GM19455 (cell line): ENCODE measurements at regions not wholly inside any gene's neighbourhood (a gene's known extent, or its start where the extent isn't known, plus 50 kb on each side); places are given as distances from the start of the nearest gene placed in this dataset.
"Not testable (repeated sequence)": the region's sequence is repeated elsewhere in the genome, so short reads cannot be mapped to it uniquely, and the experiment has no call there.

Experiments
- ATAC-seq: cut with Tn5 transposase; IDR thresholded peaks from one replicate; pipeline ENCODE4 v1.9.1; 2021; ENCODE audit not compliant: unreplicated experiment

DNA sequence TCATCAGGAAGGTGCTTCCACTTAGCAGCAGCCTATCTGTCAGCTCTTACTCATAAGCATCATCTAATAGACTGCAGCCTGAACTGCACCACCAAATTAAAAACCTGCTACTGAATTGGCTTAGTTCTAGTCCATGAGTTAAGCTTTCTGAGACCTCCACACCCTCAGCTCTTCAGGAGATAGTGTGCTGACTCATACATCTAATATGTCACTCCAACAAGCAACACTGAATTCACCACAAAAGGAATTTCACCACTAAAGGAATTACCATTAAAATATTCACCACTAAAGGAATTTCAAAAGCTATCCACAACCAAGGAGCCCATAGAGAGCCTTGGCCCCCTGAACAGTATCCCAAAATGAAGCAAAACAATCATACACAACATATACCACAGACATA is 418.5 kb upstream of the RORB start:
- no peak for ATAC-seq

DNA sequence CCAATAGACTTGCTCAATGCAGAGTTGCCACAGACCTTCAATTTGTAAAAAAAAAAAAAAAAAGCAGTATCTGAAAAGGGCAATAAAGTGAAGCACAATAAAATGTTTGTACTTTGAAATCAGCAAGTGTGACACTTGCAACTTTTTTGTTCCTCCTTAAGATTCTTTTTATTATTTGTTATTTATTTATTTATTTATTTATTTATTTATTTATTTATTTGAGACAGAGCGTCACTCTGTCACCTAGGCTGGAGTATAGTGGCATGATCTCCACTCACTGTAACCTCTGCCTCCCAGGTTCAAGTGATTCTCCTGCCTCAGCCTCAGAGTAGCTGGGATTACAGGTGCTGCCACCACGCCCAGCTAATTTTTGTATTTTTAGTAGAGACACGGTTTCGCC is 416.5 kb upstream of the RORB start:
- ATAC-seq: not testable (repeated sequence)

DNA sequence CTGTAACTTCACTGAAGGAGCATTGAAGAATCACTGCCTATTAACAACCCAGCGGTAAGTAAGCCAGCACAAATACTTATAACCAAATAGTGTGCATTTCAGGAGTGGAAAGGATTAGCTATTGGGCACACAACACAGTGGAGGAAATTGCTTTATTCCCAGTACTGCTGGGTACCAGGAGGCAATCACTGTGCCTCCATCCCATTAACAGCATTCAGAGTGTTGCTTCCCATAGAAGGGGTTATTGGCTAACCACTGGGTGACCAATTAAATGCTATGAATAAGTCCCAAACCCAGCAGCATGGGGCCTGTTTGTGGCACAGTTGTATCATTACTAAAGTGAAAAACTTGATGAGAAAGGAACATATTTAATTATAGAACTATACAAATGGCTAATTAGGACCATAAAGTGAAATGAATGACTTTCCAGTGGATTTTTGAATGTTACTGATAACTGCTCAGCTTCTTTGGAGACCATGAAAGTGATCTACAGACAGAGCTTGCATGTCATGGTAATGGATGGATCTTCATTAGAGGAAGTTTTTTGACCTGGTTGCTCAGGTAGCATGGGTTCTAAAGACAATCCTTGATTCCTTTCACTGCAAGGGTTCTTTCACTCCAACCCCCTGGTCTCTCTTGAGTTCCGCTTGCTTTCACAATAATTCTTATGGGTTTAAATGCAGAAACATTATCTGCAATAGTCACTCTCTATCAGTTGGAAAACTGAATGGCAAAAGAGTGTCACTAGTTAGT is 413.3 kb upstream of the RORB start:
- no peak for ATAC-seq

DNA sequence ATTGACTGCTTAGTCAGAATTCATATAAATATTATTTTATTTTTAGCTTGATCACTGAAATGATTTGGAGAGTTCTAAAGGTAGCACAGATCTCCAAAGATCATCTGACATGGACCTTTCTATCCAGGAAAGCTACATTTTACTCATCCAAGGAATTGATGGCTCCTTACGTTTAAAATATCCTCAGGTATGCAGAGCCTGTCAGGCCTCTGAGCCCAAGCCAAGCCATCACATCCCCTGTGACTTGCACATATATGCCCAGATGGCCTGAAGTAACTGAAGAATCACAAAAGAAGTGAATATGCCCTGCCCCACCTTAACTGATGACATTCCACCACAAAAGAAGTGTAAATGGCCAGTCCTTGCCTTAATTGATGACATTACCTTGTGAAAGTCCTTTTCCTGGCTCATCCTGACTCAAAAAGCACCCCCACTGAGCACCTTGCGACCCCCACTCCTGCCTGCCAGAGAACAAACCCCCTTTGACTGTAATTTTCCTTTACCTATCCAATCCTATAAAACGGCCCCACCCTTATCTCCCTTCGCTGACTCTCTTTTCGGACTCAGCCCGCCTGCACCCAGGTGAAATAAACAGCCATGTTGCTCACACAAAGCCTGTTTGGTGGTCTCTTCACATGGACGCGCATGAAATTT is 411.6 kb upstream of the RORB start:
- not testable (repeated sequence) for ATAC-seq

DNA sequence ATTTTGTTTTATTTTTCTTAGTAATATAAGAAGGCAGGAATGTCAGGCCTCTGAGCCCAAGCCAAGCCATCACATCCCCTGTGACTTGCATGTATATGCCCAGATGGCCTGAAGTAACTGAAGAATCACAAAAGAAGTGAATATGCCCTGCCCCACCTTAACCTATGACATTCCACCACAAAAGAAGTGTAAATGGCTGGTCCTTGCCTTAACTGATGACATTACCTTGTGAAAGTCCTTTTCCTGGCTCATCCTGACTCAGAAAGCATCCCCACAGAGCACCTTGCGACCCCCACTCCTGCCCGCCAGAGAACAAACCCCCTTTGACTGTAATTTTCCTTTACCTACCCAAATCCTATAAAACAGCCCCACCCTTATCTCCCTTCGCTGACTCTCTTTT is 406.2 kb upstream of the RORB start:
- ATAC-seq: not testable (repeated sequence)

DNA sequence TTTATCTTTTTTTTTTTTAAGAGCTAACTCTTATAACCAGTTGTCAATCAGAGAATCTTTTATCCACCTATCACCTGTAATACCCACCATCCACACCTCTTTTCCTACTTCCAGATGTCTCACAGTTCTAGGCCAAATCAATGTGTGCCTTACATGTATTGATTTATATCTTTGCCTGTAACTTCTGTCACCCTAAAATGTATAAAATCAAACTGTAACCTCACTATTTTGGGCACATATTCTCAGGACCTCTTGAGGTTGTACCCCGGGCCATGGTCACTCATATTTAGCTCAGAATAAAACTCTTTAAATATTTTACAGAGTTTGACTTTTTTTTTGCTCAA is 404.7 kb upstream of the RORB start:
- ATAC-seq: no peak

DNA sequence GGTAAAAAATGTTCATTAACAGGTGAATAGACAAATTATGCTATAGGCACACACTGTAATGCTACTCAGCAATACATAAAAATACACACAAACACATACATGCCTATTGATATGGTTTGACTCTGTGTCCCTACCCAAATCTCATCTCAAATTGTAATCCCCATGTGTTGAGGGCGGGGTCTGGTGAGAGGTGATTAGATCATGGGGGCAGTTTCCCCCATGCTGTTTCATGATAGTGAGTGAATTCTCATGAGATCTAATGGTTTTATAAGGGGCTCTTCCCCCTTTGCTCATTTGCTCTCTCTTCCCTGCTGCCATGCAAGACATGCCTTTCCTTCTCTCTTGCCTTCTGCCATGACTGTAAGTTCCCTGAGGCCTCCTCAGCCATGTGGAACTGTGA is 403.1 kb upstream of the RORB start:
- not testable (repeated sequence) for ATAC-seq

DNA sequence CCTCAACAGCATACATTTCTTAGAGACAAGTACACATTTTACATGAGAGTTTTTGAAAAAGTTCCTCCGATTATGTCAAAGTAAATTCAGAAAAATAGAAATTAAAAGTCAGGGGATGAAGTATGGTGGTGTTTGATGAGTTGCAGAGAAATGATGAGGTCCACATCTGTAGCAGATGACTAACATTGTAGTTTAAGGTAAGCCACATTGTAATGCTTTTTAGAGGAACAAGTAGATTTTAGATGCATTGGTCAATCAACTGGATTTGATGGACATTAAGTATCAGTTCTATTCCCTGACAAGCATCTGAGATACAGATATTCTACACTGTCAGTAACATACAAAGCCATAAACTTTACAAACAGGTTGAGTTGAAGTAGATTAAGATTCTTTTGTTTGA is 402.4 kb upstream of the RORB start:
- no peak for ATAC-seq

DNA sequence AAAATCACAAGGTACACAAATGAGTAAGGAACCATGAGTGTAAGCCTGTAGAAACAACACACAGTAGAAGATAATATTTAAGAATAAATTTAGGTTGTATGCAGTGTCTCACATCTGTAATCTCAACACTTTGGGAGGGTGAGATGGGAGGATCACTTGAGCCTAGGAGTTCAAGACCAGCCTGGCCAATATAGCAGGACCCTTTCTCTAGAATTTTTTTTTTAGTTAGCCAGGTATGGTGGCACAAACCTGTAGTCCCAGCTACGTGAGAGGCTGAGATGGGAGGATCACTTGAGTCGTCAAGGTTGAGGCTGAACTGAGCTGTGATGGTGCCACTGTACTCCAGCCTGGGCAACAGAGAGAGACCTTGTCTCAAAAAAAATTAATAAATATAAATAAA is 401.2 kb upstream of the RORB start:
- no peak for ATAC-seq

DNA sequence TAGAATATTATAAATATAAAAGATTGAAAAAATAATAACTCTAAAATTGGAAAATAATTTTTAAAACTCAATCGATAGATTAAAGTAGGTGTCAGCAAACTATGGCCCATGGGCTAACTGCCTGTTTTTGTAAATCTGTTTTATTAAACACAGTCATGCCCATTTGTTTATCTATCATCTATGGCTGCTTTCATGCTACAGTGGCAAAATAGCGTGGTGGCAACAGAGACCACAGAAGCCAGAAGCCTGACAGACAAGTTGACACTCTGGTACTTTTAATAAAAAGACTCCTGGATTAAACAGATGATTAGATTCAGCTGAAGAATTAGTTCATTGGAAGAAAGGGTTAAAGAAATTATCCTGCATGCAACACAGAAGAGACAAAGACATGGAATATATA is 400.7 kb upstream of the RORB start:
- ATAC-seq: no peak

DNA sequence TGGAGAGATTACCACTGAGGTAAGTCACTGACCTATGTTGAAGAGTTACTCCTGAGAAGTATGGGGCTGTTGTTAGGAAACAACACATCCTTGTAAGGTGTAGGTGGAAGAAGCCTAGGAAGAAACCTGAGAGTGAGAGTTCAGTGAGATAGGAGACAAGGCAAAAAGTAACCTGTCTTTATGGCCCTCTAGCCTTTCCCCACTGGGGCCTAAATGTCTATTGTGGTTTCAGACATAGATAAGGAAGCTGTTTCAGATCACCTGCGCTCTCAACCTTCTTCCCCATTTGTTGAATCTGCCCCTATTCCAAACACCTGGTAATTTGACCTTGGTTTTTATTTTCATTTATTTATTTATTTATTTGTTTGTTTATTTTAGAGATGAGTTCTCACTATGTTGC is 397.1 kb upstream of the RORB start:
- ATAC-seq: no peak

DNA sequence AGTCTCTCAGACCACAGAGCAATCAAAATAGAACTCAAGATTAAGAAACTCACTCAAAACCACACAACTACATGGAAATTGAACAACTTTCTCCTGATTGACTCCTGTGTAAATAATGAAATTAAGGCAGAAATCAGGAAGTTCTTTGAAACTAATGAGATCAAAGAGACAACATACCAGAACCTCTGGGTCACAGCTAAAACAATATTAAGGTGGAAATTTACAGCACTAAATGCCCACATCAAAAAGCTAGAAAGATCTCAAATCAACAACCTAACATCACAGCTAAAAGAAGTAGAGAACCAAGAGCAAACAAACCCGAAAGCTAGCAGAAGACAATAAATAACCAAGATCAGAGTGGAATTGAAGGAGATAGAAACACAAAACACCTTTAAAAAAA is 395.0 kb upstream of the RORB start:
- not testable (repeated sequence) for ATAC-seq

DNA sequence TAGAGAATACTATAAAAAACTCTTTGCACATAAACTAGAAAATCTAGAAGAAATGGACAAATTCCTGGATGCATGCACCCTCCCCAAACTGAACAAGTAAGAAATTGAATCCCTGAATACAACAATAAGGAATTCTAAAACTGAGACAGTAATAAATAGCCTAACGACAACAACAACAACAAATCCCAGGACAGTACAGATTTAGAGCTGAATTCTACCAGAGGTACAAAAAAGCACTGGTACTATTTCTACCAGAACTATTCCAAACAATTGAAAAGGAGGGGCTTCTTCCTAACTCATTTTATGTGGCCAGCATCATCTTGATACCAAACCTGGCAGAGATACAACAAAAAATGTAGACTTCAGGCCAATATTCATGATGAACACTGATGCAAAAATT is 394.4 kb upstream of the RORB start:
- ATAC-seq: no peak

DNA sequence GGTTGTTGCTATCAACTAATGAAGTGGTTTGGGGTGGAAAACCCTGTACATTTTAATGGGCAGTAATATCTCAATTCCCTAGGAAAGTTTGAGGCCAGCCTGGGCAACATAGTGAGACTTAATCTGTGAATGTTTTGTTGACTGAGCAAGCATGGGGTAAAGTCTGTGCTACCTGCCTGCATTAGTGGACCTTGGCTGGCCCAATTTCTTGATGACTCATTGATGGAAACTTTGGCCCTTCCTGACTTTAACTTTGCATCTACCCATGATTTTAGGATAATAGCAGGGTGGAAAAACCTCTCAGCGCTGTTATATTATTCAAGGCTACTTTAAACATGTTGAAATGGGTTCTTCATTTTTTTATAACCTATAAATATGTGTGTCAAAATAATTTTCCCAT is 389.4 kb upstream of the RORB start:
- no peak for ATAC-seq

DNA sequence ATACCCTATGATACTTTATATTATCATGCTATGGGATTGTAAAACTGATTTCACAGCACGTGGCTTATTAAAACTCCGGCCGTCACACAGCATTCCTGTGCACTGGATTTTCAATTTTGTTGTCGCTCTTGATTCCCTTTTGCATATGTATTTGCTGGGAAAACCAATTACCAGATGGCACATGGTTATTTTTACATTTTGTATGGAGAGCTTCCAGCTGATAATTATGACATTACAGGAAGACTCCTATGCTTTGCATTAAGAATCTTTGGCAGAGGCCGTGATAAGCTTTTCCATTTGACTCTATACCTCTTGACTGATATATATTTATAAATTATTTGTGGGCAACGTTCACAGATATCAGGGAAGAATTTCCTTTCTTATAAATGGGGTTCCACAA is 381.2 kb upstream of the RORB start:
- ATAC-seq: no peak

DNA sequence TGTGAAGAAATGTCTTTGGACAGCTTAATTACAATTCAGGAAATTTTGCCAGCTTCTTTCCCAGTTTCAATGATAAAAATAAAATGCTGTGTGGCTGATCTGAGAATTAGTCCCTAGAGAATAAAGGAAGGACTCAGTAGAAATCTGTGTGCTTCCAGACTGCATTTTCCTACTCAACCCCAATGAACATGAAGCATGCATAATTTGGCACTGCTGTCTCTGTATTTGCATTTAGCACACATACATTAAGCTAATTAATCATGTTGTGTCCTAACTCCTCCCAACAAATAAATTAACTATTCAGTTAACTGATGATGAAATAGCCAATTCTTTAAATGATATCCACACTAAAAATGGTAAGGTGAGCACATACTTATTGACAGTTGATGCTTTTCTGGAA is 380.0 kb upstream of the RORB start:
- no peak for ATAC-seq

DNA sequence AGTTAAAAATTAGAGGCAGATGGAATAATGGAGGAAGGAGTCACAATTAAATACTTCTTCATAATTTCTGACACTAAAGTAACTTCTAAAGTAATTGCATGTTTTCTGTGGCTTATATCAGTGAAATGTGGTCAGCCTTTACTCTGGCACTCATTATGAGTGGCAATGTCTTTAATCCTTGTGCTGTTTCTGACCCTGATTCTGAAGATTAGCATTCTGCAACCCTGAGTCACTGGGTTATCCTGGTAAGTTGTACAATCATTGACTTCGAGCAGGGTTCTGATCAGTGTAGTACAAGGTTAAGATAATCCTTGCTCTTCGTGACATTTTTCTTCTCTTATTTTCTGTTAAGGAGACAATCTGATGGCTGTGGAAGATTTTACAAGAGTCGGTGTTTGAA is 379.4 kb upstream of the RORB start:
- ATAC-seq: no peak

DNA sequence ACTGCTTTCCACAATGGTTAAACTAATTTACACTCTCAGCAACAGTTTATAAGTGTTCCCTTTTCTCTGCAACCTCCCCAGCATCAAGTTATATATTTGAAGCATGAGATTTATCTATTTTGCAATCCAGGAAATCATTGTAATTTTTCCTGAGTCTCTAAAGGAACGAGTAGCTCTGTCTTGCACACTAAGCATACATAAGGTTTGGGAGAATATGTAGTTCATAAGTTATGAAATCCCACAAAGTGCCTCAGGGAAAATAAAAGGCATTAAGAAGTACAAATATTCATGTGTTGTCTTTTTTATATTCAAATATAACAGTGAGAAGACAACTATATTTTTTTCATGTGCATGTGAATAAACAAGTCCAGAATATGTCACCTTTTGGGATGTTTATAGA is 377.1 kb upstream of the RORB start:
- no peak for ATAC-seq

DNA sequence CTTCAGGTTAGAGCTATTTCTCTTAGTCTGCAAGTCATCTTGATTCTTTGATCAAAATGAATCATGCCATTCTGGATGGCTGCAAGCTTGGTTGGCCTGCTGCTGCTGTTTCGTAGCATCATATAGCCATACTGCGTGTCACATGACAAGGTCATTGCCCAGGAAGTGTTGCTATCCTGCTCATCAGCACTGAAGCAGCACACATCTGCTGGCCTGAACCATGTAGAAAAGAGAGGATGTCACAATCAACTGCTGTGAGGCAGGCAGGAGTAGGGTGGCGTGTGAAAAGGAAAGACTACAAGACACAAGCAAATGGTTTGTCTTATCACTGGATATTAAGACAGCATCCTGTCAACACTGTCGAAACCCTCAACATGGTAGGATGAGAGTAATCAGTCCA is 376.7 kb upstream of the RORB start:
- no peak for ATAC-seq

DNA sequence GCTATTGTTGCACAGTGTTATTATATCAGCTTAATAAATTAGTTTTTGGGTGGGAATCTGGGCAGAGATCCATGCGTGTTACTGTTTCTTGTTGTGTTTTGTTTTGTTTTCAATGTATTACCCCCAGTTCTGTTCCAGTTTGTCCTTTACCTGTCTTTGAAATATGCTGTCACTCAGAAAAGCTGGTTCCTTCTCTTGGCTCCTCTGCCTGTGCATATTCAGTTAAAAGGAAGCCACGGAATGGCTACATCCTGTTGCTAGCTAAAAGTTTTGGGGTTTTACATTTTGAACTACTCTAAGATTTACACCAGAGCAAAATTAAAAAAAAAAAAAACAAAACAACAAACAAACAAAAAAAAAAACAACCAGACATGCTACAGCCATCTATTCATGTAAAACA is 374.9 kb upstream of the RORB start:
- ATAC-seq: no peak

DNA sequence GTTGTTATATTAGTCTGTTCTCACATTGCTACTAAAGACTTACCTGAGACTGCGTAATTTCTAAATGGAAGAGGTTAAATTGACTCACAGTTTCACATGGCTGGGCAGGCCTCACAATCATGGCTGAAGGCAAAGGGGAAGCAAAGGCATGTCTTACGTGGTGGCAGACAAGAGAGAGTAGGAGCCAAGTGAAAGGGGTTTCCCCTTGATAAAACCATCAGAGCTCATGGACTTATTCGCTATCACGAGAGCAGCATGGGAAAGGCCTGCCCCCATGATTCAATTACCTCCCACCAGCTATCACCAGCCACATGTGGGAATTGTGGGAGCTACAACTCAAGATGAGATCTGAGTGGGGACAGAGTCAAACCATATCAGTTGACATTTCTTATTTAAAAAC is 374.5 kb upstream of the RORB start:
- no peak for ATAC-seq

DNA sequence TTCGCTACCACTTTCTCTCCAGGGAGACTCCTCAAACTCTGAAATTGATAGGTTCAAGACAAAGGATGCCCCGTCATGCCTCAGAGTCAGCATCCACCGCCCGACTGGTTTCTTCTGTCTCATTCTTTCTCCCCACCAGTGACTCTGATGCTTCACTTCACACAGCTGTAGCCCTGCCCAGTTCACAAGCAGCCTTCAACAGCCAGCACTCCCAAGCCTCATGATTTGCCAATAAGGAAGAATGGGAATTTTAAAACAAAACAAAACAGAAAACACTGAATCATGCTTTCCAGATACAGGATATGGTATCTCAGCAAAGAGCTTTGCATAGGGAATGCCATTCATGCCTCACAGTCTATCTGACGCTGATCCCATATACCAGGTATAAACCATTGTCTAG is 371.2 kb upstream of the RORB start:
- ATAC-seq: no peak

DNA sequence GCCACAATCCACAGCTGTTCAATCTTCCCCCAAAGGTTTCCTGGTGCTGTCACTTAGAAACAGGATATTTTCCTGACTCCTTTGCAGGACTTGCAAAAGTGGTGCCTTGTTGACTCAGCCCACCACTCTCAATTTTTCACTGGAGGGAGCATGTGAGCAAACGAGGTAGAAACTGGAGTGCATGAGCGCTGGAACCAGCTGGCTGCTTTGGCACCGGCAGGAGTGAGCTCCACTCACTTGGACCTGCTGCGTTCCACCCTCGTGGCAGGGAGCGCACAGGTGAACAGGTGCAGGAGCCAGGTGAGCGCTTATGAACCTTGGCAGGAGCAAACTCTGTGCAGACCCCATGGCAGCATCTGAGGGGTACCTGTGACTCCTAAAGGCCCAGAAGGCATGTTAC is 364.1 kb upstream of the RORB start:
- ATAC-seq: no peak
